ENCODE measurements at regions not wholly inside any gene's neighbourhood (a gene's known extent, or its start where the extent isn't known, plus 50 kb on each side); places are given as distances from the start of the nearest gene placed in this dataset.

- DNase-seq (ENCODE audit: low read depth in 2 of 2), result no peak
Measured at GRCh38 chr16:80045861-80046260, 445.3 kb upstream of the MAF start.

- DNase-seq (ENCODE audit: low read depth in 2 of 2), result no peak
Measured at GRCh38 chr16:80041410-80041809, 440.9 kb upstream of the MAF start.

GRCh38 chr16:80040814-80041213 is 440.3 kb upstream of the MAF start:
- no peak for DNase-seq (ENCODE audit: low read depth in 2 of 2)

- no peak for DNase-seq (ENCODE audit: low read depth in 2 of 2)
Measured at GRCh38 chr16:80040413-80040812, 439.9 kb upstream of the MAF start.

GRCh38 chr16:80039777-80040176 is 439.2 kb upstream of the MAF start:
- DNase-seq (ENCODE audit: low read depth in 2 of 2), result no peak

GRCh38 chr16:80038566-80038965 is 438.0 kb upstream of the MAF start:
- DNase-seq (ENCODE audit: low read depth in 2 of 2), result no peak

GRCh38 chr16:80034948-80035663 is 434.6 kb upstream of the MAF start:
- DNase-seq (ENCODE audit: low read depth in 2 of 2), result no peak

GRCh38 chr16:80034469-80034826 is 433.9 kb upstream of the MAF start:
- DNase-seq (ENCODE audit: low read depth in 2 of 2), result no peak

- no peak for DNase-seq (ENCODE audit: low read depth in 2 of 2)
Measured at GRCh38 chr16:80033783-80034468, 433.4 kb upstream of the MAF start.

- DNase-seq (ENCODE audit: low read depth in 2 of 2), result no peak
Measured at GRCh38 chr16:80029761-80030481, 429.4 kb upstream of the MAF start.

- no peak for DNase-seq (ENCODE audit: low read depth in 2 of 2)
Measured at GRCh38 chr16:80029381-80029630, 428.8 kb upstream of the MAF start.

- no peak for DNase-seq (ENCODE audit: low read depth in 2 of 2)
Measured at GRCh38 chr16:80028581-80029380, 428.2 kb upstream of the MAF start.

- DNase-seq (ENCODE audit: low read depth in 2 of 2), result peak; percentile 30 to 36
Measured at GRCh38 chr16:80027007-80027965, 426.7 kb upstream of the MAF start.

- no peak for DNase-seq (ENCODE audit: low read depth in 2 of 2)
Measured at GRCh38 chr16:80025236-80025635, 424.7 kb upstream of the MAF start.

- no peak for DNase-seq (ENCODE audit: low read depth in 2 of 2)
Measured at GRCh38 chr16:80024443-80024842, 423.9 kb upstream of the MAF start.

GRCh38 chr16:80023865-80024264 is 423.3 kb upstream of the MAF start:
- no peak for DNase-seq (ENCODE audit: low read depth in 2 of 2)

- DNase-seq (ENCODE audit: low read depth in 2 of 2), result no peak
Measured at GRCh38 chr16:80019395-80019794, 418.9 kb upstream of the MAF start.

- DNase-seq (ENCODE audit: low read depth in 2 of 2), result no peak
Measured at GRCh38 chr16:80018466-80018865, 417.9 kb upstream of the MAF start.

- no peak for DNase-seq (ENCODE audit: low read depth in 2 of 2)
Measured at GRCh38 chr16:80016731-80017326, 416.3 kb upstream of the MAF start.

GRCh38 chr16:80015566-80015965 is 415.0 kb upstream of the MAF start:
- no peak for DNase-seq (ENCODE audit: low read depth in 2 of 2)
